Omental fat pad (tissue), 3 donors: ENCODE measurements at regions not wholly inside any gene's neighbourhood (a gene's known extent, or its start where the extent isn't known, plus 50 kb on each side); places are given as distances from the start of the nearest gene placed in this dataset.

Experiments
- ATAC-seq: fragments of 150-250 bp; one replicate; pipeline ENCODE4 v1.9.1; 2016; ENCODE audit warnings: mild to moderate bottlenecking, moderate library complexity; ENCODE audit not compliant: low FRiP score
- DNase-seq: peaks from one replicate; pipeline ENCODE4 v3.0.0-alpha.2; 2019; ENCODE audit warnings: low spot score
- TF ChIP-seq, protein P1 (sequence below), 3 donors: fragments of 450-650 bp; IDR thresholded peaks; one replicate each; pipeline ENCODE4 v1.5.1; 2016 to 2017; ENCODE audit warnings: antibody characterized with exemption in 3 of 3, mild to moderate bottlenecking in 3 of 3, moderate library complexity in 2 of 3

DNA sequence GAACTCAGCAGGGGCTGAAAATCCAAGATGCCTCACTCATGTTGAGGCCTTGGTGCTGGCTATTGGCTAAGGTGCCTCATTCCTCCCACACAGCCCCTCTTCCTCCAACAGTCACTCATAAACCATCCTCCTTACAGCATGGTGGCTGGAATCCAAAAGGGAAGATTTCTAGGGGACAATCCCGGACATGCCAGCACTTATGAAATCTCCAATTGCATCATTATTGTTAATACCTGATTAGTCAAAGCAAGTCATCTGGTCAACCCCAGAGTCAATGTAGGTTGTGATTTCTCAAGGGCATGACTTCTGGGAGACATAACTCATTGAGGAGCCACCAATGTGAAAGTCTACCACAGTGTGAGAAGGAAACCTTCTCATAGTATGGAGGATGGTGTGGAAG, 506.6 kb upstream of the NOX3 start:
- ATAC-seq = no peak
- TF ChIP-seq, protein P1, sequence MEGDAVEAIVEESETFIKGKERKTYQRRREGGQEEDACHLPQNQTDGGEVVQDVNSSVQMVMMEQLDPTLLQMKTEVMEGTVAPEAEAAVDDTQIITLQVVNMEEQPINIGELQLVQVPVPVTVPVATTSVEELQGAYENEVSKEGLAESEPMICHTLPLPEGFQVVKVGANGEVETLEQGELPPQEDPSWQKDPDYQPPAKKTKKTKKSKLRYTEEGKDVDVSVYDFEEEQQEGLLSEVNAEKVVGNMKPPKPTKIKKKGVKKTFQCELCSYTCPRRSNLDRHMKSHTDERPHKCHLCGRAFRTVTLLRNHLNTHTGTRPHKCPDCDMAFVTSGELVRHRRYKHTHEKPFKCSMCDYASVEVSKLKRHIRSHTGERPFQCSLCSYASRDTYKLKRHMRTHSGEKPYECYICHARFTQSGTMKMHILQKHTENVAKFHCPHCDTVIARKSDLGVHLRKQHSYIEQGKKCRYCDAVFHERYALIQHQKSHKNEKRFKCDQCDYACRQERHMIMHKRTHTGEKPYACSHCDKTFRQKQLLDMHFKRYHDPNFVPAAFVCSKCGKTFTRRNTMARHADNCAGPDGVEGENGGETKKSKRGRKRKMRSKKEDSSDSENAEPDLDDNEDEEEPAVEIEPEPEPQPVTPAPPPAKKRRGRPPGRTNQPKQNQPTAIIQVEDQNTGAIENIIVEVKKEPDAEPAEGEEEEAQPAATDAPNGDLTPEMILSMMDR (IDR thresholded peaks at IDR 0.05) = no peak
- DNase-seq = no peak

DNA sequence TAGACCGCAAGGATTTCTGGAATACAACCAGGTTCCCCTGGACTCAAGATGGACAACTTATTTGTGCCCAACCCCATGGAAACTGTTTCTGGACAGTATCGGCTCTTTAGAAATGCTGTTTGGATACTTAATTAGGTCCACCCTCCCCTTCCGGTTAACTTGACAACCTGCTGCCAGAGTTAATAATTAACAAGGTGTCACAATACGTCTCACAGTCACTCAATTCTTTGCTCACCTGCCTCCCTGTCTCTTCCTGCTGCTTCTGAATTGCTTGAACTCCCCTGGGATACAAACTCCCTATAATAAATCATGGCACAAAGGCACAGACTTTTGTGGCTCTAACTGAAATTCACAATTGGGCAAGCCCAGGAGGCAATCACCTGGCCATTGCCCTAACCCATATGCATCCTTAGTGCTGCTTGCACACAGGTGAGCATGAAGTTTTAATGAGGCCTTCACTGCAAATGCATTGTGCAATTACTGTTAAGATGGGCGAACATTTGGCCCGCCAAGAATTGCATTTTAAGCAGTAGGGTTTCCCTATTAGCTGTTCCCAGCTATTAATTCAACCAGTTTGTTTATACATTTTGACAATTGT, 504.4 kb upstream of the NOX3 start:
- DNase-seq = no peak
- no peak for ATAC-seq
- TF ChIP-seq, protein P1 (IDR thresholded peaks at IDR 0.05) = no peak

DNA sequence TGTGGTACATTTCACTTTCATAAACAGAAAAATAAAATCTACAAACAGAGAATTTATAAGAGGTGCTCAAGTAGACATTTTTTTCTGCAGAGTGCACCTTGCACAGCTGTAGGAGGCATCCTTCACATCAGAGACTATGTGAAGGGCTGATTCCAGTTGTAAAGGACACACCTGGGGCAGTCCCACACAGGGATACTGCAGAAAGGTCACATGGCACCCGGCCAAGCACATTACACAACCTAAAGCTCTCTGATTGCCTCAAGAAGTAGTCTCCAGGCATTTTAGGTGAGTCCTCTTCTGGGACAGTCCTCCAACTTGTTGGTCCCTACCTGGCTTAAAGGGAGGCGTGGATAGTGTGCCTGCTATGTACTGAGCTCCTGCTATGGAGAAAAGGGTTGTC, 502.9 kb upstream of the NOX3 start:
- ATAC-seq (no peak), DNase-seq (no peak)
- TF ChIP-seq, protein P1 (IDR thresholded peaks at IDR 0.05) = no peak

DNA sequence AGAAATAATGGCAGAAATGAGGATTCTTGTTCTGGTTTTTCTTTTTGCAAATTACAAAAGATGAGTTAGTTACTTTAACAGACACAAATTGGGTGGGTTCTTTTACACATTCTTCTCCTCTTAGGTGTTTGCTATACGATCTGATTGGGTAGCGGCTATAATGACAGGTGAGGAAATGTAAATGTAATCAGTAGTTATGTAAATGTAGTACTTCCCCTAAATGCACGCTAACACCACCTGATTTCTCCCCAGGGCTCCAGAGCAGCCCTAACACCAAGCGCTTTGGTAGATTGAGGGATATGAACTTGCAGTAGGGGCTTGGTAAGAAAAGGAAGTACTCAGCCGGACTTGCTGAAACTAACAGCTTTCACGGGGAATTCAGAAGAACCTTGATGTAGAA, 499.4 kb upstream of the NOX3 start:
- ATAC-seq (no peak), DNase-seq (no peak)
- TF ChIP-seq, protein P1 (IDR thresholded peaks at IDR 0.05) = no peak

DNA sequence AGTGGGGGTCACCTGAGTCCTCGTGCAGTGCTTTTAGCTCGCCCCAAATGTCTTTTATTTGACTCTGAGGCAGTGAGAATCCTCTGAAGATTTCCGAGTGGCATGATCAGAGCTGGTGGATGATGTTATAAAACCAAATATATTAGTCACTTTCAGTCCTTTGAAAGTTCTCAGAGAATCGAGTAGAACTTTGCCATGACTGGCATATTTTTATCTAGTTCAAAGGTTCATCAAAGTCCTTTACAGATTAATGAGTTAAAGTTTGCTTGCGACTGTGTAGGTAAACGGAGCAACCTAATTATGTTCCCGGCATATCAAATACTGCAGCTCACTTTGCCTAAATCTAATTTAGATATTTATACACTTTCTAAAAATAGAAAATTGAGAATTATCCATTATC, 498.5 kb upstream of the NOX3 start:
- no peak for ATAC-seq
- no peak for DNase-seq
- TF ChIP-seq, protein P1 (IDR thresholded peaks at IDR 0.05) = no peak

DNA sequence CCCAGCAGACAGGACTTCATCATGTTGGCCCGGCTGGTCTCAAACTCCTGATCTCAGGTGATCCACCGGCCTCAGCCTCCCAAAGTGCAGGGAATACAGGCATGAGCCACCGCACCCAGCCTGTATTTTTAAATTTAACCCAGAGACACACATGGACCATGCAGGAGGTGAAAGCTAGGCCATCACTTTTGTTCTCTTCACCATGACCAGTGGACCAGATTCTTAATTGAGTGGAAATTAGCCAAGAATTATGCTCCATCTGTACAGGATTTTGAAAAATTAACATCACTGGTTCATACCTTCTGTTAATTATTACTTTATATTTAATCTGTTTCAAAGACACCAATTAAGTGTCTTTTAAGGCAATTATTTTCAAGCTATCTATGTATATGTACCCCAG, 493.6 kb upstream of the NOX3 start:
- DNase-seq = no peak
- TF ChIP-seq, protein P1 (IDR thresholded peaks at IDR 0.05) = no peak
- ATAC-seq = no peak

DNA sequence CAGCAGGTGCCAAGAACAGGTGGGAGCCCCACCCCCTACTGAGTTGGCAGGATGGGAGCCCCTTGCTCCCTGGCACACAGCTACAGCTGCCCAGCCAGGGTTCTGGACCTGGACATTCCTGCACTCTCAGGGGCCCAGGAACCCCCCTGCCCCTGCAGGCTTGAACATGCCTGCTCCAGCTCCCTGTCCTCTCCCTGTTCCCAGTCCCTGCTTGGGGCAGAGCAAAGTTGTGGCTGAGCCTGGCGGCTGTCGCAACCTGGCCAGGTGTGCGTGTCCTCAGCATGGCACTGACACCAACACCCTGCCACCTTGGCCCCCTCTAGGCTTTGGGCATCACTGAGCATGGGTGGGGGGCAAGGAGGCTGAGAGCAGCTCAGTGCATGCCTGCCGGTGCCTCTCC, 491.2 kb upstream of the NOX3 start:
- TF ChIP-seq, protein P1 (IDR thresholded peaks at IDR 0.05) = no peak
- DNase-seq (no peak), ATAC-seq (no peak)
